ENCODE measurements at regions not wholly inside any gene's neighbourhood (a gene's known extent, or its start where the extent isn't known, plus 50 kb on each side); places are given as distances from the start of the nearest gene placed in this dataset.

GRCh38 chr4:184968366-184968765, 49.9 kb upstream of the HELT start:
- Mint-ChIP-seq H3K27me3 (ENCODE audit: low read depth in 2 of 2) (peaks cover 7 to 9% of the 10 kb centered on the region in 2 donors), H3K9me3 (peaks cover 2 to 3% of the 10 kb centered on the region in 2 donors), H3K36me3 (peaks cover 7% of the 10 kb centered on the region), H3K4me1 (peaks cover 7% of the 10 kb centered on the region in 2 donors), H3K4me3 (peak overlapping the region; percentile 68), H3K27ac (peak overlapping the region in 1 of 2 donors; percentile 79)
- Histone ChIP-seq H3K4me1 (ENCODE audit: control insufficient read depth, insufficient read depth, low read length) (no peaks in the 10 kb centered on the region), H3K27ac (ENCODE audit: low read length) (no peak overlapping the region), H3K36me3 (ENCODE audit: control insufficient read depth, insufficient read depth, low read length) (no peaks in the 10 kb centered on the region), H3K4me3 (ENCODE audit: low read length) (no peak overlapping the region), H3K9me3 (ENCODE audit: control insufficient read depth, insufficient read depth, low read length) (no peaks in the 10 kb centered on the region), H3K27me3 (ENCODE audit: control insufficient read depth, insufficient read depth, low read length) (no peaks in the 10 kb centered on the region)
- TF ChIP-seq CTCF (IDR thresholded peaks at IDR 0.05), result no peak
- peak in 2 of 3 donors; percentile 10 to 20 for ATAC-seq
- intact Hi-C loops (cut with micrococcal nuclease), result loop anchor here (10.0 kb wide), 1 partner anchor 434 kb away; no protein-coding TSS in a partner anchor
- 100% methylated on average over 1 of the region's 3 CpGs for WGBS (ENCODE audit: insufficient coverage)
- DNase-seq, result no peak
